ENCODE measurements at regions not wholly inside any gene's neighbourhood (a gene's known extent, or its start where the extent isn't known, plus 50 kb on each side); places are given as distances from the start of the nearest gene placed in this dataset.

DNA sequence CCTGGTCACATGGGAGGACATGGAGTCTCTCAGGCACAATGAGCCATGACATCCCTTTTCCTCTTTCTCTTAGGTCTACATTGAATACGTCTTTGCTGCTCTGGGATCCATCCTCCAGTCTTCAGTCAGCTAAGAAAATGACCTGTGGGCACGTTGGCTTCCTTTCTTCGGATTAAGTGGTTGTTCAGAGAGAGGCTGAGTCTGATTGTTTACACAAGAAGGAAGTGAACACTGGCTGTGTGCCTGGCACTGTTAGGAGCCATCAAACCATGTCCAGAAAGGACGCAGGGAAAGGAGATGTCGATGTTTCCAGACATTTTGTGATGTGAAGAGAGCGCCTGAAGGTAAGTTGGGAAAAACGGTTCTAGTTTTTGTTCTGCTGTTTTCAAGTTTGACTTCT is 309.9 kb upstream of the CDYL start:
- FAIRE-seq: no peak
- DNase-seq (ENCODE audit: insufficient read length, low spot score): no peak
- TF ChIP-seq, protein P1, sequence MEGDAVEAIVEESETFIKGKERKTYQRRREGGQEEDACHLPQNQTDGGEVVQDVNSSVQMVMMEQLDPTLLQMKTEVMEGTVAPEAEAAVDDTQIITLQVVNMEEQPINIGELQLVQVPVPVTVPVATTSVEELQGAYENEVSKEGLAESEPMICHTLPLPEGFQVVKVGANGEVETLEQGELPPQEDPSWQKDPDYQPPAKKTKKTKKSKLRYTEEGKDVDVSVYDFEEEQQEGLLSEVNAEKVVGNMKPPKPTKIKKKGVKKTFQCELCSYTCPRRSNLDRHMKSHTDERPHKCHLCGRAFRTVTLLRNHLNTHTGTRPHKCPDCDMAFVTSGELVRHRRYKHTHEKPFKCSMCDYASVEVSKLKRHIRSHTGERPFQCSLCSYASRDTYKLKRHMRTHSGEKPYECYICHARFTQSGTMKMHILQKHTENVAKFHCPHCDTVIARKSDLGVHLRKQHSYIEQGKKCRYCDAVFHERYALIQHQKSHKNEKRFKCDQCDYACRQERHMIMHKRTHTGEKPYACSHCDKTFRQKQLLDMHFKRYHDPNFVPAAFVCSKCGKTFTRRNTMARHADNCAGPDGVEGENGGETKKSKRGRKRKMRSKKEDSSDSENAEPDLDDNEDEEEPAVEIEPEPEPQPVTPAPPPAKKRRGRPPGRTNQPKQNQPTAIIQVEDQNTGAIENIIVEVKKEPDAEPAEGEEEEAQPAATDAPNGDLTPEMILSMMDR (IDR thresholded peaks at IDR 0.05; ENCODE audit: insufficient read depth, missing control alignments): no peak

DNA sequence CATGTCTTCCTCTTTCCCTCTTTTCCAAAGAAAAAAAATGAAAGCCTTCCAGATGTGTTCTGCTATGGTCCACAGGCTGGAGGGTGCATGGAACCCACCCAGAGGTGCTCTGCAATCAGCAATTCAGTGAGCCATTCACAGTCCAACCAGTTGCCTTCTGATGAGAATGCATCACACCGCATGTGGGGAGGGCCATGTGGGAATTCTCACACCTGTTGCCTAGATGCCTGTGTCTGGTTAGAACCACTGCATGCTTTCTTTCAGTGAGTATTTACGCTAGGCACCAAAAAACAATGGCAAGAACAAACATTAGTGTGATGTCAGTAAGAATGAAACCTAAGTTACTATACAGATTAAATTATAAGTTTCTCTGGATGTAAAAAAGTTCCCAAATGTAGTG is 311.6 kb upstream of the CDYL start:
- TF ChIP-seq, protein P1 (IDR thresholded peaks at IDR 0.05; ENCODE audit: insufficient read depth, missing control alignments): no peak
- FAIRE-seq: no peak
- DNase-seq (ENCODE audit: insufficient read length, low spot score): no peak

DNA sequence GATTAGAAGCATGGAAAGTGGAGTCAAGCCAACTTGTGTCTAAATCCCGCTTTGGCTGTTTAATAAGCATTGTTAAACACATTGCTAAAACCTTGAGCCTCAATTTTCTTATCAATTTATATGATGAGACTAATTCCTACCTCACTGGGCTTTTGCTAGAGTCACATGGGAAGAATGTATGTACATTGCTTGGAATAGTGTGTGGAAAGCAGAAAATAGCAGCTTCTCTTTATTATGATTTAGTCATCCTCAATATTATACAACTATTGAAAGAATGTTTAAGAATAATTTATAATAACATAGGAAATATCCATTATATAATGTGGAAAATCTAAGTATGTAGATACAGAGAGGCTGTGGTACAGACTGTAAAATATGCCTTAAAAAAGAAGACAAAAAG is 313.0 kb upstream of the CDYL start:
- TF ChIP-seq, protein P1 (IDR thresholded peaks at IDR 0.05; ENCODE audit: insufficient read depth, missing control alignments): no peak
- no peak for DNase-seq (ENCODE audit: insufficient read length, low spot score)
- no peak for FAIRE-seq

DNA sequence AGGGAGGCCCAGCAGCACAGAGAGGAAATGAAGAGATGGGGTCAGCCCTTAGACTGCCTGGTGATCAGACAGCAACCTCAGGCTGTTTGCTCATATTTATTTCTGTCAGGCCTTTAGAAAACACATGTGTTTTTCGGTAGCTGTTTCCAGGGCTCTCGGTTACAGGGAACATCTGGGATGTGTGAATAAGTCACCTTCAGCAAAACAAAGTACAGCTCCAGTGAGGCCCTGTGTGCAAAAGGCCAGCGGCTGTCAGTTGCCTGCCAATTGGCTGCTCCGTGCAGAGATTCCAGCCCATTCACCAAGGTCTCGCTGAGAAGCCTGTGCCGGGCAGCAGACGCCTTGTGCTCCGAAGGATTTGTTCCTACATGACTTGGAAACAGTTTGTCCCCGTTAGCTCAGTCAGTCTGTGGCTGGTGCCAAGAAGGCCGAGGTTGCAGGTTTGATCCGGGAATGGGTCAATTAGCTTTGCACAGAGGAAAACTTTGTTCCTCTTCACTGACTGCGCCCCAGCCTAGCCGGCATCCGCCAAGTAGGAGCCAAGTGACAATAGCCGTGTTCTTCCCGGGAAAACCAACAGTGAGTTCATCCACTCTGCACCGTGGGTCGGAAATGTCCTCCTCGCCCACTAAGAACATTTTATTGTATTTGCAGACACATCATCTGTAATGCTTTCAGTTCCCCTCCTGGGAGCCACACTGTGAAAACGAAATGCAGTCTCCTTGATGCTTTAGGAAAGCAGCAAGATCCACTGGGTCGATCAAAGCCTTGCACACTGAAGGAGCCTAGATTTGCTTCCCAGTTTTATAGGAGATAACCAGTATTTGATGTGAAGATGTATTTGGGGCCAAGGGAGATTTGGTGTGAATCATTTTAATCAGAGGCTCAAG is 315.4 kb upstream of the CDYL start:
- FAIRE-seq: no peak
- DNase-seq (ENCODE audit: insufficient read length, low spot score): no peak
- TF ChIP-seq, protein P1 (IDR thresholded peaks at IDR 0.05; ENCODE audit: insufficient read depth, missing control alignments): no peak

DNA sequence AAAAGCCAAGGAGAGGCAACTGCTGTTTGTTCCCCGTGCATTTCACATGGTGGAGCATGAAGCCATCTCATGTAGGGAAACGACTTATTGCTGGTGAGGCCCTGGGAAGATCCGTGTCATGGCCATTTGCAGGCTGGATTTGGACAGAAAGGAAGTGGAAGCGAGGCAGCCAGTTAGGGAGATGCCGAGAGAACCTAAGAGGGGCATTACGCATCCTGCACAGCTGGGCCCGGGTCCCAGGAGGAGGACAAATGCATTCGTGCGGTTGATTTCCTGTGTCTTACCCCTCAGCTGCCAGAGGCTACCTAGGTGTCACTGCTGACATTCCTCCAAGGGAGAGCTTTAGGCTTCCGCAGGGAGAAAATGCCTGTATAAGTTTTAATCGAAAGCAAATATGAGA is 316.2 kb upstream of the CDYL start:
- TF ChIP-seq, protein P1 (IDR thresholded peaks at IDR 0.05; ENCODE audit: insufficient read depth, missing control alignments): no peak
- DNase-seq (ENCODE audit: insufficient read length, low spot score) (no peak), FAIRE-seq (no peak)

DNA sequence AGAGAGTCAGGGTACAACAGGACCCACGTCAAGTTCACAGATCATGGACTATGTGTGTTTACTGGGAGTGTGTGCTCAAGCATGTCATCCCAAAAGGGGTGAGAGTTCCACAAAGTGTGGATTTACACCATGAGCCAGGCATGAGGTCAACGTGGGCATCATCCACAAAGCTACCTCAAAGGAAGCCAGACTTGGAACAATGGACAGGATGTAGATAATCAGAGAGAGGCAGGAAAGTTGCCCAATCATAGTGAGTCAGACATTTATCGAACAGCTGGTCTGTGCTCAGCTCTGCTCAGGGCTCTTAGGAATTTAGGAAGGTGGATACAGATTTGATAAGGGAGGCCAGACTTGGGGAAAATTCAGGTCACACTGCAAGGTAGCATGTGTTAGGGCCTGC is 317.2 kb upstream of the CDYL start:
- TF ChIP-seq, protein P1 (IDR thresholded peaks at IDR 0.05; ENCODE audit: insufficient read depth, missing control alignments): no peak
- FAIRE-seq: no peak
- no peak for DNase-seq (ENCODE audit: insufficient read length, low spot score)

DNA sequence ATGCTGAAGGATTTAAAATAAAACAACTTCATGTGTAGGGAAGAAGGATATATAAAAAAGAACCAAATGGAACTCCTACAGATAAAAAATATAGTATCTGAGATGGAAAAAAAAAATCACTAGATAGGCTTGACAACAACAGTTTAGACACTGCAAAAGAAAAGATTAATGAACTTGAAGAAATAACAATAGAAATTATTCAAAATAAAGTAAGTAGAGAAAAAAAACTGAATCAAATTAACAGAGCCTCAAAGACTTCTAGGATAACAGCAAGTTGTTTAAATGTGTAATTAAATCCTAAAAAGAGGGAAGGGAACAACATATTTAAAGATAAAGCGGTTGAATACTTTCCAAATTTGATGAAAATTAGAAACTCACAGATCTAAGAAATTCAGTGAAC is 316.3 kb upstream of the ECI2 start:
- FAIRE-seq (no peak), DNase-seq (ENCODE audit: insufficient read length, low spot score) (no peak)
- TF ChIP-seq, protein P1 (IDR thresholded peaks at IDR 0.05; ENCODE audit: insufficient read depth, missing control alignments): no peak

All from D721Med (cell line).